A549 (cell line): ENCODE measurements at regions not wholly inside any gene's neighbourhood (a gene's known extent, or its start where the extent isn't known, plus 50 kb on each side); places are given as distances from the start of the nearest gene placed in this dataset.

Experiments
- JUN ChIP-seq, 2 experiments: fragments of >200 bp; sonication (Bioruptor Twin); formaldehyde crosslinking; IDR thresholded peaks; 2 replicates in 1 of 2; 3 replicates in 1 of 2; pipeline ENCODE4 v1.6.1; 2016 to 2017
- JUNB ChIP-seq: fragments of >200 bp; sonication (Bioruptor Twin); formaldehyde crosslinking; IDR thresholded peaks from 2 replicates; pipeline ENCODE4 v1.6.1; 2016
- NR3C1 ChIP-seq: fragments of >200 bp; sonication (Bioruptor Twin); formaldehyde crosslinking; IDR thresholded peaks from 3 replicates; pipeline ENCODE4 v1.6.1; 2017
- PHF8 ChIP-seq: fragments of 200-600 bp; sonication (generic); IDR thresholded peaks from 2 replicates; pipeline ENCODE4 v1.6.1; 2016; ENCODE audit warnings: low read depth, mild to moderate bottlenecking, antibody characterized with exemption, moderate library complexity, borderline replicate concordance
- POLR2A ChIP-seq: IDR thresholded peaks from 2 replicates; pipeline ENCODE4 v1.6.1; 2012; ENCODE audit warnings: mild to moderate bottlenecking, low read length
- RCOR1 ChIP-seq: fragments of 150-350 bp; IDR thresholded peaks from 2 replicates; pipeline ENCODE4 v1.6.1; 2014; ENCODE audit warnings: antibody characterized with exemption, low read length, low read depth
- ZNF302 ChIP-seq: fragments of 250-450 bp; sonication (Bioruptor Pico); IDR thresholded peaks from 2 replicates; pipeline ENCODE4 v1.9.0; 2021; ENCODE audit warnings: inconsistent platforms, mild to moderate bottlenecking, moderate library complexity
- TF ChIP-seq, protein P1 (sequence below): fragments of >200 bp; sonication (Bioruptor Twin); formaldehyde crosslinking; IDR thresholded peaks from 3 replicates; pipeline ENCODE4 v1.5.1; 2016

DNA sequence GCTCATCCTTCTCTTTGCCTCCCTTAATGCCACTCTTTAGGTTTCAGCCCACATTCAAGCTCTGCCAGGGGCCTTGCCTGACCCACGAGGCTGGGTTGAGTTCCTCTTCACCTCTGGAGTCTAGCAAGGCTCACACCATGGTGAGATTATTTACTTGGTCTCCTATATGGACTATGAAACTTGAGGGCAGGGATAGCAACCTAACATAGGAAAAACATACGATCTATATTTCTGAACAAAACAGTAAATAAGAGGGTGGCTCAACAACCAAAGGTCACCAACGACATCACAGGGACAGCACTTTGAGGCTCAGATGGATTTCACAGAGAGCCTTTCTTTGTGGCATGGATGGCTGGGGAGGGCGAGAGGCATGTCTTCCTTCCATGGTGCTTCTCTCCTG, 197.0 kb downstream of the MAF start:
- TF ChIP-seq, protein P1, sequence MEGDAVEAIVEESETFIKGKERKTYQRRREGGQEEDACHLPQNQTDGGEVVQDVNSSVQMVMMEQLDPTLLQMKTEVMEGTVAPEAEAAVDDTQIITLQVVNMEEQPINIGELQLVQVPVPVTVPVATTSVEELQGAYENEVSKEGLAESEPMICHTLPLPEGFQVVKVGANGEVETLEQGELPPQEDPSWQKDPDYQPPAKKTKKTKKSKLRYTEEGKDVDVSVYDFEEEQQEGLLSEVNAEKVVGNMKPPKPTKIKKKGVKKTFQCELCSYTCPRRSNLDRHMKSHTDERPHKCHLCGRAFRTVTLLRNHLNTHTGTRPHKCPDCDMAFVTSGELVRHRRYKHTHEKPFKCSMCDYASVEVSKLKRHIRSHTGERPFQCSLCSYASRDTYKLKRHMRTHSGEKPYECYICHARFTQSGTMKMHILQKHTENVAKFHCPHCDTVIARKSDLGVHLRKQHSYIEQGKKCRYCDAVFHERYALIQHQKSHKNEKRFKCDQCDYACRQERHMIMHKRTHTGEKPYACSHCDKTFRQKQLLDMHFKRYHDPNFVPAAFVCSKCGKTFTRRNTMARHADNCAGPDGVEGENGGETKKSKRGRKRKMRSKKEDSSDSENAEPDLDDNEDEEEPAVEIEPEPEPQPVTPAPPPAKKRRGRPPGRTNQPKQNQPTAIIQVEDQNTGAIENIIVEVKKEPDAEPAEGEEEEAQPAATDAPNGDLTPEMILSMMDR: no peak
- TF ChIP-seq JUNB (no peak), POLR2A (no peak), NR3C1 (no peak), JUN (IDR thresholded peaks at IDR 0.05) (no peak), RCOR1 (no peak), ZNF302 (CRISPR knock-in tag) (no peak), PHF8 (no peak)
